Epithelial cell of esophagus (primary cell): ENCODE measurements at regions not wholly inside any gene's neighbourhood (a gene's known extent, or its start where the extent isn't known, plus 50 kb on each side); places are given as distances from the start of the nearest gene placed in this dataset.
A peak's percentile ranks its signal among the peaks of the same experiment; 100 is the strongest.

Experiments
- DNase-seq: peaks from one replicate; pipeline ENCODE4 v3.0.0; 2010; ENCODE audit warnings: low read depth
- H3K4me3 ChIP-seq: 2 replicates; pipeline ENCODE4 v1.5.1; 2011; ENCODE audit warnings: mild to moderate bottlenecking, low read length, control low read depth
- TF ChIP-seq, protein P1 (sequence below): IDR thresholded peaks from 2 replicates; pipeline ENCODE4 v1.5.1; 2011; ENCODE audit warnings: low read depth, mild to moderate bottlenecking, low read length, control low read depth, inconsistent platforms; ENCODE audit not compliant: insufficient read depth; ENCODE audit errors: missing control alignments

DNA sequence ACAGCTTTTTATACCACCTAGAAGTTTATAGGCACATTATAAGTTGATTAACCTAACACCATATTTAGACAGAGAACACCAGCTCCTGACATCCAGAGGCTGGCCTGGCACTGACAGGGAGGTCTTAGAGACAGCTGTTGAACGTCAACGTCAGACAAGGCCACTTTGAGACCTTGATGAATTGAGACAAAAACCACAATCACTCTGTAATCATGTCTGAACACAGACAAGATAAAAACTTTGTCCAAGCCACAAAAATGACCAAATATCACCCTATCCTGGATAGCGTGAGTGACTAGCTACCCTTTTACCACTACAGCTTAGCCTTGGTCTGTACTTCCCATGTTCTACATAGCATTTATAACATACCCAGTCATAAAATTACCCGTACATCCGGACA is 403.6 kb upstream of the CHRM3 start:
- TF ChIP-seq, protein P1, sequence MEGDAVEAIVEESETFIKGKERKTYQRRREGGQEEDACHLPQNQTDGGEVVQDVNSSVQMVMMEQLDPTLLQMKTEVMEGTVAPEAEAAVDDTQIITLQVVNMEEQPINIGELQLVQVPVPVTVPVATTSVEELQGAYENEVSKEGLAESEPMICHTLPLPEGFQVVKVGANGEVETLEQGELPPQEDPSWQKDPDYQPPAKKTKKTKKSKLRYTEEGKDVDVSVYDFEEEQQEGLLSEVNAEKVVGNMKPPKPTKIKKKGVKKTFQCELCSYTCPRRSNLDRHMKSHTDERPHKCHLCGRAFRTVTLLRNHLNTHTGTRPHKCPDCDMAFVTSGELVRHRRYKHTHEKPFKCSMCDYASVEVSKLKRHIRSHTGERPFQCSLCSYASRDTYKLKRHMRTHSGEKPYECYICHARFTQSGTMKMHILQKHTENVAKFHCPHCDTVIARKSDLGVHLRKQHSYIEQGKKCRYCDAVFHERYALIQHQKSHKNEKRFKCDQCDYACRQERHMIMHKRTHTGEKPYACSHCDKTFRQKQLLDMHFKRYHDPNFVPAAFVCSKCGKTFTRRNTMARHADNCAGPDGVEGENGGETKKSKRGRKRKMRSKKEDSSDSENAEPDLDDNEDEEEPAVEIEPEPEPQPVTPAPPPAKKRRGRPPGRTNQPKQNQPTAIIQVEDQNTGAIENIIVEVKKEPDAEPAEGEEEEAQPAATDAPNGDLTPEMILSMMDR: no peak
- H3K4me3 ChIP-seq: no peak overlapping the region
- DNase-seq: no peak

DNA sequence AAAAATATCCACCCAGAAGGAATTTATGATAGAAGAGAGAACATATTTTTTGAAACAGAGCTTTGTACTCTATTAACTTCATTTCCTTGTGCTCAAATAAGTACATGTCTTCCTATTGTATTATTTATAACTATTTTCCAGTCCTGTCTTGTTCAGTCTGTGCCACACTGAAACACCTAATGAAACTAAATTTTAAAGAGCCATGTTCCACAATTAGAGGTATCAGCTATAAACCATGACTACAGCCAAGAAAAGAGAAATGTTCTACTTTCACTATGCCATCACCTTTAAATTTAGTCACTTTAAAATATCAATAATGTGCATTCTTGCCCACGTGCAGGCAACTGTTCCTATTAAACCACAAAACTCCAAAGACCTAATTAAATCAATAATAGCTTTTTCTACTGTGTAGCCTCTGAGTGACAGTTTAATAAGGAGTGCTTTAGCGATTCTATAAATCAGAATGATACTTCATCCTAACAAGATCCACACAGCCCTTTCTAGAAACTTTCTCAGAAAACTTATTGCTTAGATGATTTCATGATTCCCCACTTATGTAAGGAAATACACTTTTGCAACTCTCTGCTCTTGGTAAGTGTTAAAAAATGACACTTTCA is 404.9 kb upstream of the CHRM3 start:
- H3K4me3 ChIP-seq: no peak overlapping the region
- no peak for DNase-seq
- TF ChIP-seq, protein P1: no peak

DNA sequence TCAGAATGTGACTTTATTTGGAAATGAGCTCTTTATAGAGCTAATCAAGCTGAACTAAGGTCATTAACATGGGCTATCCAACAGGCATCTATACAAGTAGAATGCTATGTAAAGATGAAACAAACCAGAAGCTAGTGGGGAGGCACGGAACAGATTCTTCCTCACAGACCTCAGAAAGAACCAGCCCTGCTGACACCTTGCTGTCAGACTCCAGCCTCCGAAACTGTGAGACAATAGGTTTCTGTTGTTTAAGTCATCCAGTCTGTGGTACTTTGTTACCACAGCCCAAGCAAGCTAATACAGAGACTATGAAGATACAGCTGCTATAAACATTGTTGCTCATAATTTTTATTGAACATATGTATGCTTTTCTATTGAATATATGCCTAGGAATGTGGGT is 406.3 kb upstream of the CHRM3 start:
- DNase-seq: no peak
- H3K4me3 ChIP-seq: no peak overlapping the region
- TF ChIP-seq, protein P1: no peak

DNA sequence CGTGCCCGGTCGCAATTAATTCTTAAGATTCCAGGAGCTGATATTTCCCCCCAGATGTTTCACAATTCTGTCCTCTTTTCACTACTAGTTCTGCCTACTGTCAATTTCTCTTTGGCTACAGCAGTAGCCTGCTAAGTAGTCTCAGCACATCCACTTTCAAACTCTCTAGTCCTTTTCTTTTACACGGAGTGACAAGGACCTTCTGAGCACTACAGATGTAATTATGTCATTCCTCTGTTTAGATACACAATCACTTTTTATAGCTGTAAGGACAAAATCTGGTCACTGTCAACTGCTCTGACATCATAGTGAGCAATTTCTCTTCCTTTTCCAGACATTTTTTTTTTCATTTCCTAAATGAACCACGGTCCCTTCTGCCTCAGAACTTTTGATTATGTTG is 421.7 kb upstream of the CHRM3 start:
- TF ChIP-seq, protein P1: no peak
- no peak for DNase-seq
- no peak overlapping the region for H3K4me3 ChIP-seq

DNA sequence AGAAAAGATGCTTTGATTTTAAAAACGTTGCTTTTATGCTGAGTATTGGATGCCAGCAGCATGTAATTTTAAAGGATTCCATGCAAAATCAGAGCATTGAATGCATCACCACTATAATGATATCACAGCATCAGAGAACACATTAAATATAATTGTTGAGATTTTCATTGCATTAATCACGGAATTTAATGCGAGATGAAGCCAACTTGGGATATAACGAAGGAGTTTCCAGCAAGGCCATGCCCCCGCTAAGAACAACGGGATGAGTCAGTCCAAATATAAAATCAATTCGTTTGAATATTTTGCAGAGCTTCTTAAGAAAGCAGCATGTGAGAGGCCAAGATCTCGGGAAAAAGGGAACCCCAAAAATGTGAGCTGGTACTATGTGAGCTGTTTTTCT is 423.4 kb upstream of the CHRM3 start:
- DNase-seq: no peak
- TF ChIP-seq, protein P1: no peak
- H3K4me3 ChIP-seq: no peak overlapping the region

DNA sequence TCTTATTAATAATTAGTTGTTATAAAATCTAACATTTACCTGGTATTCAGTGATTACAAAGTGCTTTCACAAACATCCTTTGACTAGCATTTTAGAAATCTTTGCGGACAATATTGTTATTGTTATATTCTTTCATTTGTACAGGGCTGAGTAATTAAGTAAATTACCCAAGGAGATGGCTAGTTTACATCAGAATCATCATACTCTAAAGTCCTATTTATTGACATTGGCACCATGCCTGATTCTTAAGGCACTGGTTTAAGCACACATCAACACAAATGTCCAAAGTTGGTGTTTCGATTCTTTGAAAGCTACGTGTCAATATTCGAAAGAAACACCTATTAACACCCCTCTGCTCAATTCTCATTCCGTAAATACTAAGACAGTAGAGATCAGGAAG is 424.6 kb upstream of the CHRM3 start:
- peak; percentile 67 for DNase-seq
- H3K4me3 ChIP-seq: no peak overlapping the region
- TF ChIP-seq, protein P1: no peak

DNA sequence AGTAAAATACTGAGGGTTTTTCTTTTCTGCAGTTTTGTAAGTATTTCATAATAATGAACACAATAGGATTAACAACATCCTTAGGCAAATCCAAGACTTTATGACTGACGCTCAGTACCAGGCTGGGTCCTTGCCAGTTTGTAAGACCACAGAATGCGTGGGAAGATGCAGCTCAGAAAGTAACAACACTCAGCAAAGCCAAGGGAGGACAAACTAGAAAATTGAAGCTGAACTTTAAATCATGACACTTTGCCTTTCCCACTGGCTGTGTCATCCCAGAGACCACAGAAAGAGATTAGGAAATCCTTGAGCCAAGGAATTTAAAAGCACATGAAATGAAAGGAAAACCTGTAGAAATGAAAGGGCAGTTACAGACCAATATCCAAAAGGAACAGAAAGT is 426.3 kb upstream of the CHRM3 start:
- TF ChIP-seq, protein P1: no peak
- peak; percentile 88 for DNase-seq
- no peak overlapping the region for H3K4me3 ChIP-seq
